ENCODE measurements at regions not wholly inside any gene's neighbourhood (a gene's known extent, or its start where the extent isn't known, plus 50 kb on each side); places are given as distances from the start of the nearest gene placed in this dataset.

- no peak overlapping the region for H3K4me3 ChIP-seq
- no peak for ATAC-seq
- WGBS (ENCODE audit: missing lambda C conversion rate), result 78% methylated on average over 4 of the region's 4 CpGs
- CTCF ChIA-PET, result no interaction called here
- no peak overlapping the region for H3K27ac ChIP-seq
- FAIRE-seq, result no peak
- no peak for DNase-seq (ENCODE audit: low read depth in 1 of 2, low spot score in 1 of 2)
- POLR2A ChIA-PET, result no interaction called here
- H3K4me1 ChIP-seq, result no peaks in the 10 kb centered on the region
- H3K4me2 ChIP-seq, result no peak overlapping the region
- H3K9me3 ChIP-seq, result no peaks in the 10 kb centered on the region
- TF ChIP-seq CEBPB (IDR thresholded peaks at IDR 0.05) (no peak), ZFP36 (IDR thresholded peaks at IDR 0.05; ENCODE audit: borderline replicate concordance, partially characterized antibody) (no peak), RARB (CRISPR knock-in tag; IDR thresholded peaks at IDR 0.05) (no peak), EHF (CRISPR knock-in tag; IDR thresholded peaks at IDR 0.05) (no peak), NPAS2 (CRISPR knock-in tag; IDR thresholded peaks at IDR 0.05; ENCODE audit: borderline replicate concordance) (no peak), CBX2 (IDR thresholded peaks at IDR 0.05; ENCODE audit: borderline replicate concordance, low read depth) (no peak), MAFK (IDR thresholded peaks at IDR 0.05; ENCODE audit: partially characterized antibody) (no peak), HDAC2 (IDR thresholded peaks at IDR 0.05) (no peak), JUN (IDR thresholded peaks at IDR 0.05) (no peak), ESRRA (IDR thresholded peaks at IDR 0.05; ENCODE audit: borderline replicate concordance, low read length) (no peak), FOXS1 (CRISPR knock-in tag; IDR thresholded peaks at IDR 0.05) (no peak), BHLHE40 (IDR thresholded peaks at IDR 0.05; ENCODE audit: low read depth, low read length) (no peak), EP300 (IDR thresholded peaks at IDR 0.05) (no peak), EHMT2 (IDR thresholded peaks at IDR 0.05; ENCODE audit: low read depth) (no peak), GATA3 (IDR thresholded peaks at IDR 0.05; ENCODE audit: borderline replicate concordance) (no peak), RNF2 (IDR thresholded peaks at IDR 0.05; ENCODE audit: borderline replicate concordance, low read depth) (no peak)
- TF ChIP-seq, protein P1, sequence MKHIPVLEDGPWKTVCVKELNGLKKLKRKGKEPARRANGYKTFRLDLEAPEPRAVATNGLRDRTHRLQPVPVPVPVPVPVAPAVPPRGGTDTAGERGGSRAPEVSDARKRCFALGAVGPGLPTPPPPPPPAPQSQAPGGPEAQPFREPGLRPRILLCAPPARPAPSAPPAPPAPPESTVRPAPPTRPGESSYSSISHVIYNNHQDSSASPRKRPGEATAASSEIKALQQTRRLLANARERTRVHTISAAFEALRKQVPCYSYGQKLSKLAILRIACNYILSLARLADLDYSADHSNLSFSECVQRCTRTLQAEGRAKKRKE (CRISPR knock-in tag; IDR thresholded peaks at IDR 0.05; ENCODE audit: low read depth), result no peak
- TF ChIP-seq, protein P2, sequence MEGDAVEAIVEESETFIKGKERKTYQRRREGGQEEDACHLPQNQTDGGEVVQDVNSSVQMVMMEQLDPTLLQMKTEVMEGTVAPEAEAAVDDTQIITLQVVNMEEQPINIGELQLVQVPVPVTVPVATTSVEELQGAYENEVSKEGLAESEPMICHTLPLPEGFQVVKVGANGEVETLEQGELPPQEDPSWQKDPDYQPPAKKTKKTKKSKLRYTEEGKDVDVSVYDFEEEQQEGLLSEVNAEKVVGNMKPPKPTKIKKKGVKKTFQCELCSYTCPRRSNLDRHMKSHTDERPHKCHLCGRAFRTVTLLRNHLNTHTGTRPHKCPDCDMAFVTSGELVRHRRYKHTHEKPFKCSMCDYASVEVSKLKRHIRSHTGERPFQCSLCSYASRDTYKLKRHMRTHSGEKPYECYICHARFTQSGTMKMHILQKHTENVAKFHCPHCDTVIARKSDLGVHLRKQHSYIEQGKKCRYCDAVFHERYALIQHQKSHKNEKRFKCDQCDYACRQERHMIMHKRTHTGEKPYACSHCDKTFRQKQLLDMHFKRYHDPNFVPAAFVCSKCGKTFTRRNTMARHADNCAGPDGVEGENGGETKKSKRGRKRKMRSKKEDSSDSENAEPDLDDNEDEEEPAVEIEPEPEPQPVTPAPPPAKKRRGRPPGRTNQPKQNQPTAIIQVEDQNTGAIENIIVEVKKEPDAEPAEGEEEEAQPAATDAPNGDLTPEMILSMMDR (IDR thresholded peaks at IDR 0.05), result no peak
Observed at GRCh38 chr5:87114631-87115030, 153.1 kb upstream of the RASA1 start.

DNA sequence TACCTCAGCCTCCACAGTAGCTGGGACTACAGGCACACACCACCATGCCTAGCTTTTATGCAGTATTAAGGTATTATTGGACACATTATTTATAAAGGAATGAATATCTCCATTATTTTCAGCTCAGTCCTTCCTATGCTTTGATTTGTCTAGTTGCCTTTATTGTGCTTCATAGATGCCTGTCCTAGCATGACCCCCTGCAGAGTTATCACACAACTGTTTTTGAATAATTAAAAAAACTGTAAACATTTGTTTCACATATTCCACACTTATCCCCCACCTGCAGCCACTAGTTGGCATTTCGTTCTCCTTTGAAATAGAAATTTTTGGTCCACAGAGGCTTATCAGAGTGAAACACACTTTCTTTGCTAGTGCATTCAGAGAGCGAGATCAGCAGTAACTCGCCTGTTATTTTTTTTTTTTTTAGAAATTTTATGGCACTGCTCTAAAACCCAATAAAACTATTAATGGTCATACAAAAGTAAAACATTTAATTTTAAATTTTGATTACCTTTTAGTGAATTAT, 151.8 kb upstream of the RASA1 start:
- TF ChIP-seq NFE2L2 (conservative IDR thresholded peaks at IDR 0.05; ENCODE audit: low read length) (no peak), RNF2 (IDR thresholded peaks at IDR 0.05; ENCODE audit: borderline replicate concordance, low read depth) (no peak), KDM1A (IDR thresholded peaks at IDR 0.05; ENCODE audit: low read depth) (no peak), CBX8 (IDR thresholded peaks at IDR 0.05) (no peak), ZNF302 (CRISPR knock-in tag; IDR thresholded peaks at IDR 0.05) (no peak), JUN (IDR thresholded peaks at IDR 0.05) (no peak), RCOR1 (IDR thresholded peaks at IDR 0.05; ENCODE audit: low read depth, low read length) (no peak), ELK1 (IDR thresholded peaks at IDR 0.05; ENCODE audit: low read depth, low read length) (no peak)
- H3K9me3 ChIP-seq, result no peaks in the 10 kb centered on the region
- no peak overlapping the region for H3K4me2 ChIP-seq
- FAIRE-seq (no peak), DNase-seq (ENCODE audit: low read depth in 1 of 2, low spot score in 1 of 2) (no peak), ATAC-seq (no peak)
- POLR2A ChIA-PET, result no interaction called here
- no peak overlapping the region for H3K27ac ChIP-seq
- H3K4me3 ChIP-seq, result no peak overlapping the region
- WGBS (ENCODE audit: missing lambda C conversion rate), result 48% methylated on average over 3 of the region's 3 CpGs
- peaks cover 10% of the 10 kb centered on the region; the same call in 2 of the 3 replicates for H3K4me1 ChIP-seq
- CTCF ChIA-PET, result no interaction called here
